B cell (primary cell): ENCODE measurements at regions not wholly inside any gene's neighbourhood (a gene's known extent, or its start where the extent isn't known, plus 50 kb on each side); places are given as distances from the start of the nearest gene placed in this dataset.

Experiments used
- ATAC-seq: fragments of 200-7000 bp; cut with Tn5 transposase; one replicate; pipeline ENCODE4 v1.10.0; 2021; ENCODE audit warnings: low read depth, mild to moderate bottlenecking, moderate number of reproducible peaks, moderate library complexity
- CTCF ChIA-PET: fragments of 350-600 bp; sonication (Branson Sonifier 250); formaldehyde crosslinking; loops from one replicate; lab custom pipeline; 2021; ENCODE audit warnings: antibody characterized with exemption, inconsistent platforms; lab: Charles Lee
- POLR2A ChIA-PET: fragments of 350-600 bp; sonication (Branson Sonifier 250); formaldehyde crosslinking; loops from one replicate; lab custom pipeline; 2021; ENCODE audit warnings: antibody characterized with exemption; lab: Charles Lee
- DNase-seq: peaks from one replicate; pipeline ENCODE4 v3.0.0; 2013
- H2AFZ ChIP-seq: 2 replicates; pipeline ENCODE4 v1.6.1; 2012; ENCODE audit warnings: mild to moderate bottlenecking, low read depth, low read length; ENCODE audit not compliant: insufficient read depth, poor library complexity, severe bottlenecking
- H3K27ac ChIP-seq, 2 donors: 1 replicate in 1 of 2; 2 replicates in 1 of 2; pipeline ENCODE4 v1.5.1; 2012 to 2013; ENCODE audit warnings: low read length in 2 of 2, mild to moderate bottlenecking in 2 of 2, moderate library complexity in 1 of 2
- H3K27me3 ChIP-seq, 4 experiments: fragments of 200-600 bp in 1 of 4; sonication (generic) in 1 of 4; replicated peaks in 1 of 4; 1 replicate in 2 of 4; 2 replicates in 2 of 4; pipeline versions ENCODE4 v1.6.1 to v1.7.0; 2013 to 2016; ENCODE audit warnings: low read length in 3 of 4, mild to moderate bottlenecking in 2 of 4, mixed read lengths in 1 of 4, moderate library complexity in 1 of 4; ENCODE audit not compliant: insufficient read depth in 4 of 4, control insufficient read depth in 3 of 4; ENCODE audit errors: control extremely low read depth in 1 of 4
- H3K36me3 ChIP-seq, 2 experiments: replicated peaks in 1 of 2; 1 replicate in 1 of 2; 2 replicates in 1 of 2; pipeline versions ENCODE4 v1.6.1 to v1.7.1; 2013; ENCODE audit warnings: low read length in 1 of 2; ENCODE audit not compliant: insufficient read depth in 2 of 2, control insufficient read depth in 1 of 2; ENCODE audit errors: control extremely low read depth in 1 of 2, extremely low read depth in 1 of 2
- H3K4me1 ChIP-seq, 2 donors: fragments of 200-600 bp in 1 of 2; sonication (generic) in 1 of 2; 1 replicate in 1 of 2; 2 replicates in 1 of 2; pipeline versions ENCODE4 v1.5.1 to v1.6.1; 2013 to 2017; ENCODE audit warnings: low read length in 2 of 2; ENCODE audit not compliant: control insufficient read depth in 2 of 2, insufficient read depth in 2 of 2
- H3K4me2 ChIP-seq: replicated peaks from 2 replicates; pipeline ENCODE3; 2012; ENCODE audit warnings: mild to moderate bottlenecking, low read depth, low read length; ENCODE audit not compliant: poor library complexity, severe bottlenecking
- H3K4me3 ChIP-seq, 5 experiments: fragments of 200-600 bp in 1 of 5; sonication (generic) in 1 of 5; 1 replicate in 3 of 5; 2 replicates in 2 of 5; pipeline versions ENCODE4 v1.5.1 to v1.7.0; 2011 to 2016; ENCODE audit warnings: low read length in 4 of 5, mild to moderate bottlenecking in 4 of 5, low read depth in 2 of 5, control low read depth in 1 of 5, moderate library complexity in 1 of 5; ENCODE audit not compliant: insufficient read depth in 1 of 5; ENCODE audit errors: control extremely low read depth in 1 of 5, extremely low read depth in 1 of 5
- H3K79me2 ChIP-seq: fragments of 200-600 bp; sonication (generic); one replicate; pipeline ENCODE4 v1.6.0; 2016; ENCODE audit warnings: low read length; ENCODE audit not compliant: control insufficient read depth, insufficient read depth
- H3K9ac ChIP-seq: fragments of 200-600 bp; sonication (generic); 2 replicates; pipeline ENCODE4 v1.6.1; 2017; ENCODE audit warnings: mild to moderate bottlenecking, low read length, moderate library complexity
- H3K9me3 ChIP-seq, 3 donors: one replicate each; pipeline versions ENCODE4 v1.6.1 to v1.7.1; 2013; ENCODE audit warnings: low read length in 2 of 3; ENCODE audit not compliant: control insufficient read depth in 2 of 3, insufficient read depth in 1 of 3; ENCODE audit errors: control extremely low read depth in 1 of 3
- H4K20me1 ChIP-seq: 2 replicates; pipeline ENCODE4 v1.6.0; 2012; ENCODE audit warnings: mild to moderate bottlenecking, low read length; ENCODE audit not compliant: insufficient read depth, control insufficient read depth, poor library complexity, severe bottlenecking
- H3K27ac Mint-ChIP-seq: one replicate; pipeline ENCODE4 v1.8.0; 2021; ENCODE audit warnings: mixed read lengths
- H3K27me3 Mint-ChIP-seq: one replicate; pipeline ENCODE4 v1.8.0; 2021; ENCODE audit warnings: mixed read lengths
- H3K4me1 Mint-ChIP-seq: one replicate; pipeline ENCODE4 v1.8.0; 2021; ENCODE audit warnings: mixed read lengths
- H3K4me3 Mint-ChIP-seq: one replicate; pipeline ENCODE4 v1.8.0; 2021; ENCODE audit warnings: mixed read lengths
- H3K9me3 Mint-ChIP-seq: one replicate; pipeline ENCODE4 v1.8.0; 2022; ENCODE audit warnings: mixed read lengths; ENCODE audit not compliant: insufficient read depth
- EZH2 ChIP-seq: IDR thresholded peaks from 2 replicates; pipeline ENCODE4 v1.6.1; 2012; ENCODE audit warnings: borderline replicate concordance, low read depth, mild to moderate bottlenecking, moderate library complexity, low read length; ENCODE audit not compliant: insufficient read depth, poor library complexity, severe bottlenecking
- WGBS: methylation state at CpG from one replicate; pipeline ENCODE4 v1.1.5; 2013; ENCODE audit warnings: missing lambda C conversion rate; ENCODE audit not compliant: insufficient coverage; 5-methylcytosine and 5-hydroxymethylcytosine counted together
- intact Hi-C: fragments of 100-400 bp; cut with micrococcal nuclease; formaldehyde crosslinking; loops from one replicate; pipeline ENCODE4 v1.10.0; 2022
- TF ChIP-seq, protein P1 (sequence below): fragments of 200-600 bp; IDR thresholded peaks from one replicate; pipeline ENCODE4 v1.8.0; 2022; ENCODE audit warnings: antibody characterized with exemption, mild to moderate bottlenecking

DNA sequence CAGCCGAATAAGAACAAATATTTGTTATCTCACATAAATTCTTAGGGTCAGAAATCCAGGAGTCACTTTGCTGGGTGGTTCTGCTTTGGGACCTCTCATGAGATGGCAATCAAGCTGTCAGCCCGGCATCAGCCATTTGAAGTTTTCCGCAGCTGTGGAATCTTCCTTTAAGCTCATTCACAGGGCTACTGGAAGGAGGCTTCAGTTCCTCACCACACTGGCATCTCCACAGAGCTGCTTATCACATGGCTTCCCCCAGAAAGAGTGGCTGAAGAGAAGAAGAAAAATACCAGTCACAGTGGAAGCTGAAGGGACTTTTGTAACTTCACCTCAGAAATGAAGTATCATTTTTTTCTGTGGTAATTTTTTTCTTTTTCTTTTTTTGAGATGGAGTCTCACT lies 267.7 kb downstream of the CHL1 start:
- H3K4me3 ChIP-seq = no peak overlapping the region
- H3K4me1 ChIP-seq = peaks cover 0 to 3% of the 10 kb centered on the region in 2 donors
- no peaks in the 10 kb centered on the region for H3K36me3 ChIP-seq
- no peaks in the 10 kb centered on the region for H4K20me1 ChIP-seq
- no peaks in the 10 kb centered on the region for H3K9me3 ChIP-seq
- H3K27me3 Mint-ChIP-seq = no peaks in the 10 kb centered on the region
- no peak for TF ChIP-seq EZH2
- TF ChIP-seq, protein P1, sequence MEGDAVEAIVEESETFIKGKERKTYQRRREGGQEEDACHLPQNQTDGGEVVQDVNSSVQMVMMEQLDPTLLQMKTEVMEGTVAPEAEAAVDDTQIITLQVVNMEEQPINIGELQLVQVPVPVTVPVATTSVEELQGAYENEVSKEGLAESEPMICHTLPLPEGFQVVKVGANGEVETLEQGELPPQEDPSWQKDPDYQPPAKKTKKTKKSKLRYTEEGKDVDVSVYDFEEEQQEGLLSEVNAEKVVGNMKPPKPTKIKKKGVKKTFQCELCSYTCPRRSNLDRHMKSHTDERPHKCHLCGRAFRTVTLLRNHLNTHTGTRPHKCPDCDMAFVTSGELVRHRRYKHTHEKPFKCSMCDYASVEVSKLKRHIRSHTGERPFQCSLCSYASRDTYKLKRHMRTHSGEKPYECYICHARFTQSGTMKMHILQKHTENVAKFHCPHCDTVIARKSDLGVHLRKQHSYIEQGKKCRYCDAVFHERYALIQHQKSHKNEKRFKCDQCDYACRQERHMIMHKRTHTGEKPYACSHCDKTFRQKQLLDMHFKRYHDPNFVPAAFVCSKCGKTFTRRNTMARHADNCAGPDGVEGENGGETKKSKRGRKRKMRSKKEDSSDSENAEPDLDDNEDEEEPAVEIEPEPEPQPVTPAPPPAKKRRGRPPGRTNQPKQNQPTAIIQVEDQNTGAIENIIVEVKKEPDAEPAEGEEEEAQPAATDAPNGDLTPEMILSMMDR = no peak
- ATAC-seq (no peak), DNase-seq (peak; percentile 7)
- no peaks in the 10 kb centered on the region for H3K27me3 ChIP-seq
- H3K9ac ChIP-seq = peak overlapping the region; percentile 7
- ChIA-PET CTCF (no interaction called here), POLR2A (no interaction called here)
- peaks cover 2% of the 10 kb centered on the region for H3K9me3 Mint-ChIP-seq
- H3K4me3 Mint-ChIP-seq = peak overlapping the region; percentile 29
- H2AFZ ChIP-seq = peak overlapping the region; percentile 33
- H3K4me1 Mint-ChIP-seq = peaks cover 17% of the 10 kb centered on the region
- intact Hi-C loops = no loop called here
- 73% methylated on average over 2 of the region's 3 CpGs for WGBS
- no peaks in the 10 kb centered on the region for H3K79me2 ChIP-seq
- no peak overlapping the region for H3K27ac ChIP-seq
- H3K4me2 ChIP-seq = peak overlapping the region; percentile 27
- peak overlapping the region; percentile 60 for H3K27ac Mint-ChIP-seq

DNA sequence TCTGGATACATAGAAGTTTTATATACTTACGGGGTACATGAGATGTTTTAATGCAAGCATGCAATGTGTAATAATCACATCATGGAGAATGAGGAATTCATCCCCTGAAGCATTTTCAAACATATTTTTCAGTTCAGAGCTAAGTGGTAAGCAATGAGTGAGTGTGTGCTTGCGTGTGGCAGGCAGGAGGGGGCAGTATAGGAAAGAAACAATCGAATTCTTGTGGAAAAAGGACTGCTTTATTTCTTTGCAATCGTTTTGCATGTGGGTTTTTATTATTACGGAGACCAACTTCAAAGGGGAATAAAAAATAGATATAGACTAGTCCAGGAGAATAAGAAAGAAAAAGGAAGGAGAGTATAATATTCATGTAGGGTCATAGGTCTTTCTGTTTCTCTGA lies 271.6 kb downstream of the CHL1 start:
- Histone ChIP-seq H3K36me3 (no peaks in the 10 kb centered on the region), H2AFZ (no peak overlapping the region), H3K9ac (no peak overlapping the region), H3K4me3 (no peak overlapping the region), H3K27me3 (no peaks in the 10 kb centered on the region), H3K27ac (no peak overlapping the region), H3K4me2 (no peak overlapping the region), H3K79me2 (no peaks in the 10 kb centered on the region), H4K20me1 (no peaks in the 10 kb centered on the region), H3K4me1 (no peaks in the 10 kb centered on the region), H3K9me3 (peaks cover 0 to 7% (median 0%) of the 10 kb centered on the region in 3 donors)
- WGBS = 33% methylated on average over 3 of the region's 5 CpGs
- Mint-ChIP-seq H3K4me1 (peaks cover 11% of the 10 kb centered on the region), H3K27me3 (no peaks in the 10 kb centered on the region), H3K9me3 (no peaks in the 10 kb centered on the region), H3K4me3 (no peak overlapping the region), H3K27ac (no peak overlapping the region)
- ATAC-seq (no peak), DNase-seq (no peak)
- intact Hi-C loops = no loop called here
- POLR2A ChIA-PET = no interaction called here
- CTCF ChIA-PET = no interaction called here
- TF ChIP-seq EZH2 = no peak
- TF ChIP-seq, protein P1 = peak; percentile 44
